GM20000 (cell line): ENCODE measurements at regions not wholly inside any gene's neighbourhood (a gene's known extent, or its start where the extent isn't known, plus 50 kb on each side); places are given as distances from the start of the nearest gene placed in this dataset.

ENCODE experiments used
- DNase-seq: peaks from one replicate; pipeline ENCODE4 v3.0.0; 2012; ENCODE audit warnings: low spot score
- TF ChIP-seq, protein P1 (sequence below): IDR thresholded peaks from 2 replicates; pipeline ENCODE4 v1.5.1; 2012; ENCODE audit warnings: mild to moderate bottlenecking, control low read depth; ENCODE audit errors: extremely low read depth, missing control alignments

DNA sequence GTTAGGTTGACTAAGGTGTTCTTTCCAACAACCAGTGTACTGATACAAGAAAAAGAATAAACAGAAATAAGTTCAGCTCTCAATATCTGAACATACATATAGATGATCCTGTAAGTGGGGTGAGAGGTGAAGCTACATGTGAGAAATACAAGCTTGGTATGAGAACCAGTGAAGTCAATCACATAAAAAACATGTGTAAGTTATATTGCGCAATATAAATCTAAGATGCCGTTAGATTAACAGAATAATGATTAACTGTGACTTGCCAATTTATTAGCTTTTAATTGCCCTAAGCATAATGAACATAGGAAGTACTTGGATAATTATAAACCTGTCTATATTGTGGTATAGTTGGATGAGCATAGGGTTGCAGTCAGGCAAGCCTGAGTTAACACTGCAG is 1597.1 kb upstream of the GOT2 start:
- DNase-seq = no peak
- TF ChIP-seq, protein P1, sequence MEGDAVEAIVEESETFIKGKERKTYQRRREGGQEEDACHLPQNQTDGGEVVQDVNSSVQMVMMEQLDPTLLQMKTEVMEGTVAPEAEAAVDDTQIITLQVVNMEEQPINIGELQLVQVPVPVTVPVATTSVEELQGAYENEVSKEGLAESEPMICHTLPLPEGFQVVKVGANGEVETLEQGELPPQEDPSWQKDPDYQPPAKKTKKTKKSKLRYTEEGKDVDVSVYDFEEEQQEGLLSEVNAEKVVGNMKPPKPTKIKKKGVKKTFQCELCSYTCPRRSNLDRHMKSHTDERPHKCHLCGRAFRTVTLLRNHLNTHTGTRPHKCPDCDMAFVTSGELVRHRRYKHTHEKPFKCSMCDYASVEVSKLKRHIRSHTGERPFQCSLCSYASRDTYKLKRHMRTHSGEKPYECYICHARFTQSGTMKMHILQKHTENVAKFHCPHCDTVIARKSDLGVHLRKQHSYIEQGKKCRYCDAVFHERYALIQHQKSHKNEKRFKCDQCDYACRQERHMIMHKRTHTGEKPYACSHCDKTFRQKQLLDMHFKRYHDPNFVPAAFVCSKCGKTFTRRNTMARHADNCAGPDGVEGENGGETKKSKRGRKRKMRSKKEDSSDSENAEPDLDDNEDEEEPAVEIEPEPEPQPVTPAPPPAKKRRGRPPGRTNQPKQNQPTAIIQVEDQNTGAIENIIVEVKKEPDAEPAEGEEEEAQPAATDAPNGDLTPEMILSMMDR = no peak

DNA sequence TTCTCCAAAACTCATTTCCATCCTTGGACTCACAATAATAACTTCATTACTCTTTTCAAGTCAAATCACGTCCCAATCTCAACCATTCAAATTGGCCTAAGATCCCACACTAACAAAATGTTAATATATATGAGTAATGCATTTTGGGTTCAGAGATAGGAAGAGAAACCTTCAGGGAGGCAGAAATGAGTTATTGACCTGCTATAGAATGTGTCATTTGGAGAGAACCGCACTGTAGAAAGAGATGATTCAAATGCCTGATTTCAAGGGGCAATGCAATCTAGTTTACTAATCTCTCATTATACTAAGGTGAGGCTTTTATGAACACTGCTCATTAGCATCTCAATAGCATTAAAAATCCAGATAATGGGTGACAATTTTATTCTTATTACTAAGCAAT is 1595.0 kb upstream of the GOT2 start:
- DNase-seq = no peak
- TF ChIP-seq, protein P1 = no peak

DNA sequence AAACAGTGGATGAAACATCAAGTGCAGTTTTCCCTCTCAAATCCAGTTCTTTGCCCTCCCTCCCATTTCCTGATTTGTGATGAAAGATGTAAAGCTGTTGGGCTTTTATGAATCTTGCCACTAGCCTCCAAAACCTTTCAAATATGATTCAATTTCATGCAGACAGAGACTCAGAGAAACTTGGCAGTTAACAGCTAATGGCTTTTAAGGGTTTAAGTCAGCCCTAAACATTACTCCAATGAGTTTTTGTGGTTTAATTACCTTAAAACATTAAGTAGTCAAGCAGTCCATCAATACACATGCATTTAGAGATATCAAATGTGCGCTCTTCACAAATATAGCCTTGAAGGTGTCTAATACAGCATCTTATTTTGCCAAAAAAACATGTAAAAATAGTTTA is 1594.0 kb upstream of the GOT2 start:
- TF ChIP-seq, protein P1 = no peak
- DNase-seq = no peak

DNA sequence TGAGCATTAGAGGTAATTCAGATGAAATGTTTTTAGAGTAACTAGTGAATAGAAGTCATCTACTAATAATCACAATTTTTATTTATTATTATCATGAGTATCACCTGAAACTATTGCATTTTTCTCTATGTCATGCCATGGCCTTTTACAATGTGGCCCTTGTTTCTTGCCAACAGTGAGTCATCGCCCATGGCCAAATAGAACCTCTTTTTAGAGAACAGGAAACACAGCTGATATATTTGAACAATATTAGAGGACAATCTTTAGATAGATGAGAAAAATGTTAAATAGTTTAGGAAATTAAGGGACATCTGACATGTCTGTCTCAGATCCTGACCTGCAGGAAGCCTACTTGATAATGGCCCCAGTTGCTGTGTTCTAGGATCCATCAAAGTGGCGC is 1584.4 kb upstream of the GOT2 start:
- TF ChIP-seq, protein P1 = no peak
- no peak for DNase-seq

DNA sequence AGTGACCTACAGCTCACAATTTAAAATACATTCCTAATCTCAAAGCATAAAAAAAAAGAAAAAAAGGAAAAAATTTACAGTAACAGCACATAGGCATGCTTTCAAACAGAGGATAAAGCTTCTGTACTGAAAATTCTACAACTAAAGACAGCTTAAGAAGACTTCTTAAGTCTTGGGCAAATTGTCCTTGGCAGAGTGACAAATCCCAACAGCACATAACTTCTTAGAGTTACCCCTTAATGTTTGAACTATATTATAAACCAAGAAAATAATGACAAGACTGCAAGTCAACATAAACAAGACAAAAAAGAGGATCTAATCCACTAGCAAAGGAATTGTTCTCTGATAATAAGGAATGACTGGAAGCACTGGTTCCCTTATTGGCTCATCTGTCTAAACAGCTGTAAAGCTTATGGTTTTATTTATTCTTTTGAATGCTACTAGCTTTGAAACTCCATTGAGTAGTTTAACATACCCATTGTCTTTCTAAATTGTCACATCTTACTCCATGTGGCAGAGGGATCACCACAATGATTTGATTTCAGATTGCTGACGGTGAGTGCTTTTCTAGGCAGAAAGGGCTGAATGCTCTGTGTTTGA is 1576.8 kb upstream of the GOT2 start:
- TF ChIP-seq, protein P1 = no peak
- DNase-seq = no peak

DNA sequence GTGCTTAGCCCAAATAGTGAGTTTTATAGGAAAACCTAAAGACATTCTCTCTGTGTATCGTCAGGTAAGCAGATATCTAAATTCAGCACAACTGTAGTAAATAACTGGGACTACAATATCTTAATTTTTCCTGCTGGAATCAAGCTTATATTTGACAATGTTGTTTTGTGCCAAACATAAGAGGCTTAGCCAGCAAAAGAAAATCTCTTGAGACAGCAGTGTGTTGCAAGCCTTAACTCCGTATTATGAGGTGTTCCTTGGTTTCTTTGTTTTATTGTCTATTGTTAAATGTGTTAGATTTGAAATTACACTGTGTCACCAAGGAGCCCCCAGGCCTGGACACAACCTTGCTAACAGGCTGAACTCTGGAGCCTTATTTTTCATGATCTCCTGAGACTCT is 1570.6 kb upstream of the GOT2 start:
- TF ChIP-seq, protein P1 = no peak
- no peak for DNase-seq

DNA sequence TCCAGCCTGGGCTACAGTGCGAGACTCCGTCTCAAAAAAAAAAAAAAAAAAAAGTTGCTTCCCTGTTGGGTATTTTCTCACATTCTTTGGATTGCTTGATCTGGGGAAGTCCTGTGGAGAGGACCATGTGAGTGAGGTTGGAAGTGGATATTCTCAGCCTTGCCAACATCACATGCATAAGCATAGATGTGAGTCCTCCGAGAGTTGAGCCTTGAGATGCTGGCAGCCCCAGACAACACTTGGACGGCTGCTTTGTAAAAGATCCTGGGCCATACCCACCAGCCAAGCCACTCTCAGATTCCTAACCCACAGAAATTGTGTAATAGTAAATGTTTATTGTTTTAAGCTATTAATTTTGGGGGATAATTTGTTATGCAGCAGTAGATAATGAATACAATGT is 1570.0 kb upstream of the GOT2 start:
- DNase-seq = no peak
- TF ChIP-seq, protein P1 = no peak

DNA sequence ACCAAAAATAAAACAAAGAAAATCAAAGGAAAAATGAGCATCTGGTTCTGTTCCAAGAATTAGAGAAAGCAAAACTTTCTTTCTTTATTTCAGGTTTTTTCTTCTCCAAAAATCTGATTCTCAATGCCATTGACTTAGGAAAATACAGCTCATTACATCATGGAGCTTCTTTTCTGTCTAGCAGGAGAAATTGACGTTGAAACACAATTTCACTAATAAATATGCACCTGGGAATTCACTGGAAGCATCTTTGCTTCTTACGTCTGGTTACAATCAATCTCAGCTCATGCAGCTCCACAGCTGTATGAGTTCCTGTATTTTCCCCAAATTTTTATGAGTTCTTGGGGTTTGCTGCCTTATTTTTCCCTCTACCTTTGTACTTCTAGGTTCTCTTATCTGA is 1568.6 kb upstream of the GOT2 start:
- TF ChIP-seq, protein P1 = no peak
- DNase-seq = no peak
